GM12878 (cell line): ENCODE measurements at regions not wholly inside any gene's neighbourhood (a gene's known extent, or its start where the extent isn't known, plus 50 kb on each side); places are given as distances from the start of the nearest gene placed in this dataset.

Experiments used
- ATAC-seq: fragments of 200-7000 bp; cut with Tn5 transposase; 3 replicates; pipeline ENCODE4 v1.9.1; 2020; ENCODE audit warnings: mild to moderate bottlenecking, moderate library complexity
- BruUV-seq: library from RNA; stranded (reverse); fragments of 400-500 nt; replicated peaks from 2 replicates; lab custom pipeline; 2021; lab: Mats Ljungman, UMichigan
- CTCF ChIA-PET: fragments of 300-600 bp; sonication (Branson Sonifier 250); formaldehyde crosslinking; extraction: SDS; loops from one replicate; lab custom pipeline; 2021; ENCODE audit warnings: inconsistent platforms; lab: Yijun Ruan, JAX
- POLR2A ChIA-PET: fragments of 350-600 bp; formaldehyde crosslinking; extraction: SDS; loops from one replicate; lab custom pipeline; 2021; ENCODE audit warnings: inconsistent platforms; lab: Charles Lee
- RAD21 ChIA-PET: fragments of 300-600 bp; sonication (Branson Sonifier 250); formaldehyde crosslinking; loops from one replicate; lab custom pipeline; 2023; ENCODE audit warnings: antibody characterized with exemption; ENCODE audit not compliant: unreplicated experiment; lab: Charles Lee
- SMC1A ChIA-PET: fragments of 300-600 bp; sonication (Branson Sonifier 250); formaldehyde crosslinking; loops from one replicate; lab custom pipeline; 2023; ENCODE audit not compliant: unreplicated experiment, uncharacterized antibody; lab: Charles Lee
- DNase-seq: peaks from one replicate; pipeline ENCODE4 v3.0.0-alpha.2; 2011; ENCODE audit warnings: low read depth, low spot score
- FAIRE-seq: peaks from 3 replicates; lab custom pipeline; 2011; peaks lifted over from hg19 to GRCh38; lab: Jason Lieb, UNC
- H2AFZ ChIP-seq: 2 replicates; pipeline ENCODE4 v1.6.0; 2011; ENCODE audit warnings: low read depth, low read length, control low read depth; ENCODE audit not compliant: control insufficient read depth
- H3K27ac ChIP-seq: 2 replicates; pipeline ENCODE4 v1.5.1; 2011; ENCODE audit warnings: control low read depth; ENCODE audit not compliant: control insufficient read depth, insufficient read depth
- H3K27me3 ChIP-seq, 2 experiments: replicated peaks in 1 of 2; 2 replicates each; pipeline versions ENCODE4 v1.6.0 to v1.6.1; 2011; ENCODE audit warnings: low read length in 1 of 2; ENCODE audit not compliant: control insufficient read depth in 2 of 2, insufficient read depth in 2 of 2
- H3K36me3 ChIP-seq, 2 experiments: 2 replicates each; pipeline ENCODE4 v1.5.1; 2011; ENCODE audit warnings: low read length in 1 of 2; ENCODE audit not compliant: control insufficient read depth in 2 of 2, insufficient read depth in 2 of 2
- H3K4me1 ChIP-seq: 2 replicates; pipeline ENCODE4 v1.6.1; 2011; ENCODE audit warnings: mild to moderate bottlenecking, low read length, moderate library complexity, mixed read lengths; ENCODE audit not compliant: control insufficient read depth, insufficient read depth
- H3K4me2 ChIP-seq: 2 replicates; pipeline ENCODE4 v1.6.0; 2011; ENCODE audit warnings: control low read depth; ENCODE audit not compliant: control insufficient read depth, insufficient read depth
- H3K4me3 ChIP-seq: fragments of 200-600 bp; sonication (generic); 2 replicates; pipeline ENCODE4 v1.5.1; 2016
- H3K79me2 ChIP-seq: 2 replicates; pipeline ENCODE4 v1.6.0; 2011; ENCODE audit warnings: low read length; ENCODE audit not compliant: control insufficient read depth, insufficient read depth
- H3K9ac ChIP-seq: 2 replicates; pipeline ENCODE4 v1.8.0; 2011; ENCODE audit warnings: low read length, control low read depth, mixed read lengths; ENCODE audit not compliant: control insufficient read depth, insufficient read depth
- H3K9me3 ChIP-seq: replicated peaks from 3 replicates; pipeline ENCODE4 v1.5.1; 2011; ENCODE audit warnings: mild to moderate bottlenecking, low read length; ENCODE audit not compliant: control insufficient read depth, insufficient read depth
- H4K20me1 ChIP-seq: 2 replicates; pipeline ENCODE4 v1.6.0; 2011; ENCODE audit not compliant: control insufficient read depth, insufficient read depth
- BMI1 ChIP-seq: fragments of 450-650 bp; IDR thresholded peaks from 2 replicates; pipeline ENCODE4 v1.6.1; 2016; ENCODE audit warnings: mild to moderate bottlenecking, moderate library complexity, borderline replicate concordance
- FOS ChIP-seq: IDR thresholded peaks from 3 replicates; pipeline ENCODE4 v1.6.1; 2011; ENCODE audit warnings: borderline replicate concordance; ENCODE audit not compliant: insufficient read length; ENCODE audit errors: extremely low read depth
- FOXK2 ChIP-seq: fragments of 450-650 bp; IDR thresholded peaks from 2 replicates; pipeline ENCODE4 v1.6.1; 2017; ENCODE audit warnings: mild to moderate bottlenecking, moderate library complexity
- HDGF ChIP-seq: fragments of 450-650 bp; IDR thresholded peaks from 2 replicates; pipeline ENCODE4 v1.6.1; 2016; ENCODE audit warnings: antibody characterized with exemption
- MYC ChIP-seq: IDR thresholded peaks from 2 replicates; pipeline ENCODE4 v1.6.1; 2011; ENCODE audit warnings: mild to moderate bottlenecking, low read length, moderate library complexity, inconsistent platforms; ENCODE audit not compliant: insufficient read depth, insufficient replicate concordance, insufficient read length, severe bottlenecking
- RAD21 ChIP-seq: IDR thresholded peaks from 2 replicates; pipeline ENCODE4 v1.6.1; 2011; ENCODE audit warnings: mild to moderate bottlenecking, low read depth, low read length, moderate library complexity; ENCODE audit not compliant: insufficient read depth
- TAF1 ChIP-seq: IDR thresholded peaks from 2 replicates; pipeline ENCODE4 v1.6.1; 2011; ENCODE audit warnings: mild to moderate bottlenecking, low read depth, low read length, borderline replicate concordance
- WRNIP1 ChIP-seq: IDR thresholded peaks from 2 replicates; pipeline ENCODE4 v1.6.1; 2011; ENCODE audit warnings: low read depth, low read length, improper control_type of control experiment, borderline replicate concordance
- ZNF207 ChIP-seq: fragments of 450-650 bp; IDR thresholded peaks from 2 replicates; pipeline ENCODE4 v1.6.1; 2014; ENCODE audit warnings: antibody characterized with exemption, mild to moderate bottlenecking, borderline replicate concordance
- WGBS: methylation state at CpG from one replicate; pipeline ENCODE4 v1.1.6; 2016; ENCODE audit warnings: low lambda C conversion rate; ENCODE audit not compliant: insufficient replicate concordance, insufficient coverage; ENCODE audit errors: missing lambda C conversion rate; 5-methylcytosine and 5-hydroxymethylcytosine counted together
- in situ Hi-C: fragments of 300-500 bp; cut with MboI; formaldehyde crosslinking; loops from 9 replicates; pipeline ENCODE4 v1.14.3; 2018; ENCODE audit warnings: mixed read lengths
- intact Hi-C: fragments of 100-400 bp; cut with micrococcal nuclease; formaldehyde crosslinking; loops from one replicate; pipeline ENCODE4 v1.14.2; 2022; ENCODE audit not compliant: unreplicated experiment
- TF ChIP-seq, protein P1 (sequence below): IDR thresholded peaks from 2 replicates; pipeline ENCODE4 v1.6.1; 2011; ENCODE audit warnings: borderline replicate concordance, low read depth, mild to moderate bottlenecking, moderate library complexity, mixed read lengths, low read length; ENCODE audit not compliant: insufficient read depth; ENCODE audit errors: extremely low read length
- TF ChIP-seq, protein P2 (sequence below): fragments of 450-650 bp; IDR thresholded peaks from 2 replicates; pipeline ENCODE4 v1.6.1; 2016; ENCODE audit warnings: mild to moderate bottlenecking

DNA sequence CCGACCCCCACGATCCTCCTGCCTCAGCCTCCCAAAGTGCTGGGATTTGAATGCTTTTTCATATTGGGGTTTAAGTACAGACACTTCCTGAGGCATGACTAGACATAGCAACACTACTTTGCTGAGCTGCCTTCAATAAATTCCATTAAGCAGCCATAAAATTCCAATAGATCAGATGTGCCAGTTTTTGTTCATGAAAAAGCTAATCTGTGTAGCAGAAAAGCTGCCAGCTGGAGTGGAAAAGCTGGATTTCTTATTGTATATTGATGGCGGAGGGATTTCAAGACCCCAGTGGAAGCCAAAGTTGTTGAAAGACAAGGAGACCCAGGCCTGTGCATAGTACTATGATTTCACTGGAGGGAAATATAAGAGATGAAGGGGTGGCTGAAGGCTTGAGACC is 209.0 kb upstream of the NUDT4 start:
- Histone ChIP-seq H3K27ac (peak overlapping the region; percentile 88), H3K4me1 (peaks cover 27% of the 10 kb centered on the region), H3K36me3 (no peaks in the 10 kb centered on the region), H3K27me3 (no peaks in the 10 kb centered on the region), H3K9me3 (no peaks in the 10 kb centered on the region), H4K20me1 (no peaks in the 10 kb centered on the region), H2AFZ (peak overlapping the region; percentile 30; the same call in 1 of the 2 replicates), H3K79me2 (no peaks in the 10 kb centered on the region)
- intact Hi-C loops (no loop called here), in situ Hi-C loops (no loop called here)
- POLR2A ChIA-PET, result interaction anchor here (0.6 to 6.2 kb wide), 9 partner anchors 12 to 214 kb away, joined by 3 to 52 read pairs (median 8); no protein-coding TSS in a partner anchor
- no peak for FAIRE-seq
- 14% methylated on average over 3 of the region's 3 CpGs for WGBS
- SMC1A ChIA-PET, result interaction anchor here (0.6 to 9.0 kb wide), 22 partner anchors 8 to 258 kb away, joined by 3 to 221 read pairs (median 8); partner anchors contain the start of gene NUDT4
- no TSS peak for BruUV-seq
- no peak for TF ChIP-seq TAF1
- TF ChIP-seq ZNF207, result no peak
- no peak for TF ChIP-seq FOXK2
- TF ChIP-seq HDGF, result no peak
- TF ChIP-seq RAD21, result no peak
- TF ChIP-seq FOS, result no peak
- TF ChIP-seq, protein P1, sequence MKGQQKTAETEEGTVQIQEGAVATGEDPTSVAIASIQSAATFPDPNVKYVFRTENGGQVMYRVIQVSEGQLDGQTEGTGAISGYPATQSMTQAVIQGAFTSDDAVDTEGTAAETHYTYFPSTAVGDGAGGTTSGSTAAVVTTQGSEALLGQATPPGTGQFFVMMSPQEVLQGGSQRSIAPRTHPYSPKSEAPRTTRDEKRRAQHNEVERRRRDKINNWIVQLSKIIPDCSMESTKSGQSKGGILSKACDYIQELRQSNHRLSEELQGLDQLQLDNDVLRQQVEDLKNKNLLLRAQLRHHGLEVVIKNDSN, result no peak
- TF ChIP-seq WRNIP1, result no peak
- TF ChIP-seq BMI1, result no peak
- TF ChIP-seq MYC, result no peak
- TF ChIP-seq, protein P2, sequence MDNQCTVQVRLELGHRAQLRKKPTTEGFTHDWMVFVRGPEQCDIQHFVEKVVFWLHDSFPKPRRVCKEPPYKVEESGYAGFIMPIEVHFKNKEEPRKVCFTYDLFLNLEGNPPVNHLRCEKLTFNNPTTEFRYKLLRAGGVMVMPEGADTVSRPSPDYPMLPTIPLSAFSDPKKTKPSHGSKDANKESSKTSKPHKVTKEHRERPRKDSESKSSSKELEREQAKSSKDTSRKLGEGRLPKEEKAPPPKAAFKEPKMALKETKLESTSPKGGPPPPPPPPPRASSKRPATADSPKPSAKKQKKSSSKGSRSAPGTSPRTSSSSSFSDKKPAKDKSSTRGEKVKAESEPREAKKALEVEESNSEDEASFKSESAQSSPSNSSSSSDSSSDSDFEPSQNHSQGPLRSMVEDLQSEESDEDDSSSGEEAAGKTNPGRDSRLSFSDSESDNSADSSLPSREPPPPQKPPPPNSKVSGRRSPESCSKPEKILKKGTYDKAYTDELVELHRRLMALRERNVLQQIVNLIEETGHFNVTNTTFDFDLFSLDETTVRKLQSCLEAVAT, result no peak
- TF ChIP-seq, all 136 proteins: peak for 0
- ATAC-seq, result no peak
- Histone ChIP-seq H3K4me3 (peak overlapping the region; percentile 33; the same call in 1 of the 2 replicates), H3K4me2 (peak overlapping the region; percentile 72), H3K9ac (peak overlapping the region; percentile 75; the same call in 1 of the 2 replicates)
- RAD21 ChIA-PET, result interaction anchor here (0.9 to 7.8 kb wide), 13 partner anchors 31 to 300 kb away, joined by 3 to 178 read pairs (median 9); no protein-coding TSS in a partner anchor
- CTCF ChIA-PET, result interaction anchor here (0.8 to 9.6 kb wide), 8 partner anchors 12 to 228 kb away, joined by 3 to 86 read pairs (median 14); no protein-coding TSS in a partner anchor
- DNase-seq, result no peak
